CD4-positive, alpha-beta T cell treated with Interleukin-15 for 4 hours (primary cell): ENCODE measurements at regions not wholly inside any gene's neighbourhood (a gene's known extent, or its start where the extent isn't known, plus 50 kb on each side); places are given as distances from the start of the nearest gene placed in this dataset.
A peak's percentile ranks its signal among the peaks of the same experiment; 100 is the strongest.
"Not testable (repeated sequence)": the region's sequence is repeated elsewhere in the genome, so short reads cannot be mapped to it uniquely, and the experiment has no call there.

ENCODE experiments used
- DNase-seq: peaks from one replicate; pipeline ENCODE4 v3.0.0-alpha.2; 2020; ENCODE audit warnings: low spot score

- no peak for DNase-seq
These were observed 97.9 kb upstream of the MTHFD1L start for GRCh38 chr6:150767571-150768018.

- DNase-seq: no peak
These were observed 94.9 kb upstream of the MTHFD1L start for GRCh38 chr6:150770637-150771036.

DNA sequence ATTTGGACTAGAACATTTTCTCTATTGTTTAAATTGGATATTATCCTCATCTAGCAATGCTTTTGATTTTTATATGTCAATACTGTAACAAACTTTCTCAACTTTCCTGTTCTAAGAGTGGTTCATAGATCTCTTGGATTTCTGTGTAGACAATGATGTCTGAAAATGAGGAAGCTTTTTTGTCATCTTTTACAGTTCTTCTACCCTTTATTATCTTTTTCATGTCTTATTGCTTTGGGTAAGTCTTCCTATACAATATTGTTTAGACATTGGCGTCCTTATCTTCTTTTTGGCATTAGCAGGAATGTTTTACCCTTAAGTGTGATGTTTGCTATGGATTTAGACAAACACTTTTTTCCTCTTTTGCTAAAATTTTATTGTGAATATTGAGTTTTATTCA lies 91.5 kb upstream of the MTHFD1L start:
- no peak for DNase-seq

GRCh38 chr6:150775415-150776203 lies 89.9 kb upstream of the MTHFD1L start:
- no peak for DNase-seq

GRCh38 chr6:150777736-150778135 lies 87.8 kb upstream of the MTHFD1L start:
- DNase-seq: no peak

GRCh38 chr6:150783813-150784212 lies 81.7 kb upstream of the MTHFD1L start:
- no peak for DNase-seq

DNA sequence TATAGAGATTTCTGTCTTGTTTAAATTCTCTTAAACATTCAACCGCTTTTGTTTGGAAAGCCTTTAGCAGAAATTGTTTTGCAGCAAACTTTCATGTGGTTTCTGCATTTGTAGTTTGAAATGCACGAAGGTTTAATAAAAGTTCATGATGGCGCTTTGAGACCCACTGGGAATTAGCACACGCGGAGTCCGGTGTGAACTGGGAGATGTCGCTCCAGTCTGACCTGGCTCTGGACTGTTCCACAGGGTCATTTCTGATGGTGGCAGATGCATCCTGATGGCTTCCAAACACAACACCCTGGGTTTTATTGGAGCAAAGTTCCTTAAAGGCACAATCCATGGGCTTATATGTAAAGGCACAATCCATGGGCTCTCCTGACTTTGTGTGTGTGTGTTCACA lies 78.1 kb upstream of the MTHFD1L start:
- no peak for DNase-seq

- no peak for DNase-seq
These were observed 77.4 kb upstream of the MTHFD1L start for GRCh38 chr6:150788089-150788488.

DNA sequence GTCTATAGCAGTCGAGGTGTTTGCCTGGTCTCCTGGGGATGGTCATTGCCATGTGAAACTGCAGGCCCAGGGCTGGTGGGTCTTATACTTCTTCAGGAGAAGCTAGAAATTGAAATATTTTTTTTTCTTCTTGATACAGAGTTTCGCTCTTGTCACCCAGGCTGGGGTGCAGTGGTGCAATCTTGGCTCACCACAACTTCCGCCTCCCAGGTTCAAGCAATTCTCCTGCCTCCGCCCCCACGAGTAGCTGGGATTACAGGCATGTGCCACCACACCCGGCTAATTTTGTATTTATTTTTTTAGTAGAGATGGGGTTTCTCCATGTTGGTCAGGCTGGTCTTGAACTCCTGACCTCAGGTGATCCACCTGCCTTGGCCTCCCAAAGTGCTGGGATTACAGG lies 75.6 kb upstream of the MTHFD1L start:
- not testable (repeated sequence) for DNase-seq

GRCh38 chr6:150791717-150792116 lies 73.8 kb upstream of the MTHFD1L start:
- no peak for DNase-seq

GRCh38 chr6:150797949-150798348 lies 67.6 kb upstream of the MTHFD1L start:
- no peak for DNase-seq

- no peak for DNase-seq
These were observed 66.2 kb upstream of the MTHFD1L start for GRCh38 chr6:150799276-150799805.

DNA sequence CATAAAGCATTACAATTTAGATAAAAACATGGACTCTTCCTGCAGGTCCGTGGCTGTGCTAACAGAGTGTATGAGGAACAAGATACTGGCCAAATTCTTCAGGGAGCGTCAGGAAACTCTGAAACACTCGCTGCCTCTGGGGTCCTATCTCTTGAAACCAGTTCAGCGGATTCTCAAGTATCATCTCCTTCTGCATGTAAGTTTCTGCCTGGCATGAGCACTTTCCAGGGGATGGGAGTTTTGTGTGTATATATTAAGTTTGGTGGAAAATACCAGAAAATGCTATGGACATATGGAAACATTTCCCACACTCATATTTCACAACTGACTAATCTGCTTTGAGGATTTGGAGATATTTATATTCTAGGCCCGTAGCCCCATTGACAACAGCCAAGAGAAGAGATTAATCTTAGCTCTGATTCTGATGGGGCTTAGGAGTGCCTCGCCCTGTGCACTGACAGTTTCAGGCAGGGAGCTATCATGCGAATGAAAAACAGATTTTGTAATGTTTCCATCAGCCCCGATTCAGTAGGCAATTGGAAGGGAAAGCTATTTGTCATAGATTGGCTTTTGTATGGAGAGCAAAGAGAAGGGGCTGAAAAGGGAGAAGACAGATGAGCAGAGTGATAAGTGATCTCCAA lies 64.7 kb upstream of the MTHFD1L start:
- DNase-seq: no peak

- DNase-seq: no peak
These were observed 58.7 kb upstream of the MTHFD1L start for GRCh38 chr6:150806790-150807189.

DNA sequence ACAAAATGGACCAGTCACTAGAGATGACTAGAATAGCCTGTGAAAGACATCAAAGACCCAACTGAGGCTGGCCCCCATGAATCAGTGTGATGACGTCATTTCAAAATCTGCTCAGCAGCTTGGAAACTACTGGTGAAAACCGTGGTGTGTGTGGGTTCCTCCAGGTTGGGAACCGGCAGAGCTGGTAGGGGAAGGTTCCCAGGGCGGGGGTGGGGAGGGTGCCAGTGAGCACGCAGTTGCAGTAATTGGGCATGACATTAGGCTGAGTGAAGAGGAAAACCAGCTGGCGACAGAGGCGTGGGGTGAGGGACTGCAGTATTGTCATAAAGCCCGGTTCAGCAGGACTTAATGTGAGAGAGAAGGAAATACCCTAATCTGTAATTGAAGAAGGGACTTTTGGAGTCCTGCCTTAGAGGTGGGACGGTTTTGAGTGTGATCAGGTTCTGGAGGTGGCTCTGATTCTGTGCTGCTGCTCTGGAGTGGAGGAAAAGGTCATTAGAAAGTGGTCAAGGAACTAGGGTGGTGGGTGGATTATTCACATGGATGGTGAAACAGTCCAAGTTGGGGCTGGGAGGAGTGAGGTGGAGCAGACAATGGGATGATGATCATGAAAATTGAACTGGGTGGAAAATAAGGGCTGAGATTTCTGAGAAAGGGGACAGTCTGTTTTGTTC lies 52.0 kb upstream of the MTHFD1L start:
- peak; percentile 17 for DNase-seq

DNA sequence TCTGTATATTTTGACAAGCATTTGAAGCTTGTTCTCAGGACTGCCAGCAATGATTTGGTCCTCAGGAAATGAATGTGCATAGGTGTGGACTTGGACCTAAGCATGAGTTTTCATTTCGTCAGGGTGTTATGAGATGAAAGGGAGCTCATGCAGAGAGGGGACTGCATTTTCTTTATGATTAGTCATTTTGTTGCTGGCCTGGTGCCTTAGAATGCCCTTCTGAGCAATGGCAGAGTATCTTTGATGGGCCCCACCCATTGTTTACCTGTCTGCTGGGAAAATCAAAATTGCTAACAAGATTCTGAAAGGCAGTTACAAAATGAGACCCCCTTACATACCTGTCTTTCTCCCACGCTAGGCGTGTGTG lies 51.5 kb upstream of the MTHFD1L start:
- no peak for DNase-seq
